OCI-LY1 (cell line): ENCODE measurements at regions not wholly inside any gene's neighbourhood (a gene's known extent, or its start where the extent isn't known, plus 50 kb on each side); places are given as distances from the start of the nearest gene placed in this dataset.
"Not testable (repeated sequence)": the region's sequence is repeated elsewhere in the genome, so short reads cannot be mapped to it uniquely, and the experiment has no call there.

Experiments
- H2AFZ ChIP-seq: fragments of 200-600 bp; sonication (generic), shearing (Covaris generic); 2 replicates; pipeline ENCODE4 v1.6.0; 2014; ENCODE audit warnings: antibody characterized with exemption, mild to moderate bottlenecking, low read length
- H3F3A ChIP-seq: fragments of 200-600 bp; sonication (generic), shearing (Covaris generic); 2 replicates; pipeline ENCODE4 v1.6.0; 2014; ENCODE audit warnings: mild to moderate bottlenecking, antibody characterized with exemption, low read length, moderate library complexity; ENCODE audit not compliant: insufficient read depth
- H3K27ac ChIP-seq: fragments of 200-600 bp; sonication (generic); 2 replicates; pipeline ENCODE4 v1.5.1; 2014; ENCODE audit warnings: low read length, mixed run types, mild to moderate bottlenecking, low read depth; ENCODE audit not compliant: poor library complexity, severe bottlenecking
- H3K27me3 ChIP-seq: fragments of 200-600 bp; sonication (generic); 2 replicates; pipeline ENCODE4 v1.6.0; 2014; ENCODE audit warnings: antibody characterized with exemption, mild to moderate bottlenecking, low read length, moderate library complexity; ENCODE audit not compliant: insufficient read depth
- H3K36me3 ChIP-seq: fragments of 200-600 bp; sonication (generic); 2 replicates; pipeline ENCODE4 v1.6.1; 2014; ENCODE audit warnings: mild to moderate bottlenecking, antibody characterized with exemption, low read length, moderate library complexity, mixed read lengths; ENCODE audit not compliant: insufficient read depth
- H3K4me1 ChIP-seq: fragments of 200-600 bp; sonication (generic); 2 replicates; pipeline ENCODE4 v1.5.1; 2014; ENCODE audit warnings: mild to moderate bottlenecking, low read length, moderate library complexity; ENCODE audit not compliant: insufficient read depth, severe bottlenecking
- H3K4me2 ChIP-seq: fragments of 200-600 bp; sonication (generic), shearing (Covaris generic); 2 replicates; pipeline ENCODE4 v1.6.1; 2014; ENCODE audit warnings: low read length
- H3K4me3 ChIP-seq: fragments of 200-600 bp; sonication (generic); 2 replicates; pipeline ENCODE4 v1.5.1; 2014; ENCODE audit warnings: low read length, low read depth, mild to moderate bottlenecking, mixed read lengths; ENCODE audit not compliant: poor library complexity, severe bottlenecking
- H3K79me2 ChIP-seq: fragments of 200-600 bp; shearing (Covaris generic); 2 replicates; pipeline ENCODE4 v1.6.1; 2016; ENCODE audit warnings: mixed run types, low read length, mixed read lengths; ENCODE audit not compliant: insufficient read depth
- H3K9ac ChIP-seq: fragments of 200-600 bp; sonication (generic), shearing (Covaris generic); 2 replicates; pipeline ENCODE4 v1.6.1; 2014; ENCODE audit warnings: mild to moderate bottlenecking, low read length, mixed read lengths
- H3K9me2 ChIP-seq: fragments of 200-600 bp; sonication (generic), shearing (Covaris generic); 2 replicates; pipeline ENCODE4 v1.6.1; 2014; ENCODE audit warnings: low read depth, mild to moderate bottlenecking, low read length, mixed read lengths
- H3K9me3 ChIP-seq: fragments of 200-600 bp; shearing (Covaris generic); 2 replicates; pipeline ENCODE4 v1.6.1; 2014; ENCODE audit warnings: low read length, mixed read lengths
- H4K20me1 ChIP-seq: fragments of 200-600 bp; sonication (generic), shearing (Covaris generic); 2 replicates; pipeline ENCODE4 v1.6.0; 2016; ENCODE audit warnings: mild to moderate bottlenecking, low read length; ENCODE audit not compliant: insufficient read depth
- CTCF ChIP-seq: fragments of 200-600 bp; sonication (generic), shearing (Covaris generic); IDR thresholded peaks from 2 replicates; pipeline ENCODE4 v1.5.1; 2017; ENCODE audit warnings: mild to moderate bottlenecking, antibody characterized with exemption, low read length, moderate library complexity, mixed read lengths
- EZH2 ChIP-seq: fragments of 200-600 bp; sonication (generic), shearing (Covaris generic); IDR thresholded peaks from 2 replicates; pipeline ENCODE4 v1.8.0; 2017; ENCODE audit warnings: borderline replicate concordance, mixed run types, mild to moderate bottlenecking, antibody characterized with exemption, low read length, moderate library complexity, mixed read lengths

- H3K27me3 ChIP-seq, result no peaks in the 10 kb centered on the region
- H4K20me1 ChIP-seq, result no peaks in the 10 kb centered on the region
- H3K4me3 ChIP-seq, result no peak overlapping the region
- H3F3A ChIP-seq, result no peaks in the 10 kb centered on the region
- no peaks in the 10 kb centered on the region for H3K79me2 ChIP-seq
- H3K36me3 ChIP-seq, result no peaks in the 10 kb centered on the region
- H3K4me2 ChIP-seq, result no peak overlapping the region
- no peaks in the 10 kb centered on the region for H3K9me2 ChIP-seq
- H3K4me1 ChIP-seq, result no peaks in the 10 kb centered on the region
- TF ChIP-seq EZH2, result no peak
- H3K9me3 ChIP-seq, result no peaks in the 10 kb centered on the region
- no peak overlapping the region for H2AFZ ChIP-seq
- no peak overlapping the region for H3K27ac ChIP-seq
- no peak overlapping the region for H3K9ac ChIP-seq
Measured at GRCh38 chr3:20421-20820, 176.1 kb upstream of the CHL1 start.

GRCh38 chr3:24006-24405 lies 172.6 kb upstream of the CHL1 start:
- Histone ChIP-seq H4K20me1 (no peaks in the 10 kb centered on the region), H3K27me3 (no peaks in the 10 kb centered on the region), H3K9ac (no peak overlapping the region), H3K79me2 (no peaks in the 10 kb centered on the region), H3K4me1 (no peaks in the 10 kb centered on the region), H3K9me2 (no peaks in the 10 kb centered on the region), H3K27ac (no peak overlapping the region), H2AFZ (no peak overlapping the region), H3K9me3 (no peaks in the 10 kb centered on the region), H3K4me3 (no peak overlapping the region), H3K4me2 (no peak overlapping the region), H3K36me3 (no peaks in the 10 kb centered on the region), H3F3A (no peaks in the 10 kb centered on the region)
- TF ChIP-seq EZH2, result no peak
- no peak for TF ChIP-seq CTCF

GRCh38 chr3:25056-25455 lies 171.5 kb upstream of the CHL1 start:
- Histone ChIP-seq H3K27ac (no peak overlapping the region), H3K4me2 (no peak overlapping the region), H3K9ac (no peak overlapping the region), H3K9me3 (no peaks in the 10 kb centered on the region), H3K4me1 (no peaks in the 10 kb centered on the region), H3K79me2 (no peaks in the 10 kb centered on the region), H2AFZ (no peak overlapping the region), H3K4me3 (no peak overlapping the region), H4K20me1 (no peaks in the 10 kb centered on the region), H3F3A (no peaks in the 10 kb centered on the region), H3K36me3 (no peaks in the 10 kb centered on the region), H3K9me2 (no peaks in the 10 kb centered on the region), H3K27me3 (no peaks in the 10 kb centered on the region)
- no peak for TF ChIP-seq EZH2
- no peak for TF ChIP-seq CTCF

- not testable (repeated sequence) for H3K4me1 ChIP-seq, H4K20me1 ChIP-seq, H3K27ac ChIP-seq, H2AFZ ChIP-seq, H3K36me3 ChIP-seq, H3K79me2 ChIP-seq, H3K9me3 ChIP-seq, H3K9me2 ChIP-seq, H3K4me3 ChIP-seq, H3F3A ChIP-seq, H3K4me2 ChIP-seq, H3K9ac ChIP-seq, H3K27me3 ChIP-seq
Measured at GRCh38 chr3:35985-36384, 160.6 kb upstream of the CHL1 start.
